AG09309 (cell line): ENCODE measurements at regions not wholly inside any gene's neighbourhood (a gene's known extent, or its start where the extent isn't known, plus 50 kb on each side); places are given as distances from the start of the nearest gene placed in this dataset.

ENCODE experiments used
- DNase-seq: peaks from one replicate; pipeline ENCODE4 v3.0.0-alpha.2; 2010; ENCODE audit warnings: low read depth
- H3K4me3 ChIP-seq: 2 replicates; pipeline ENCODE4 v1.5.1; 2011; ENCODE audit warnings: mild to moderate bottlenecking, low read depth, low read length, moderate library complexity; ENCODE audit not compliant: control insufficient read depth
- TF ChIP-seq, protein P1 (sequence below): IDR thresholded peaks from 2 replicates; pipeline ENCODE4 v1.5.1; 2011; ENCODE audit warnings: mild to moderate bottlenecking, low read depth, low read length, inconsistent platforms; ENCODE audit not compliant: insufficient read depth, control insufficient read depth; ENCODE audit errors: missing control alignments

DNA sequence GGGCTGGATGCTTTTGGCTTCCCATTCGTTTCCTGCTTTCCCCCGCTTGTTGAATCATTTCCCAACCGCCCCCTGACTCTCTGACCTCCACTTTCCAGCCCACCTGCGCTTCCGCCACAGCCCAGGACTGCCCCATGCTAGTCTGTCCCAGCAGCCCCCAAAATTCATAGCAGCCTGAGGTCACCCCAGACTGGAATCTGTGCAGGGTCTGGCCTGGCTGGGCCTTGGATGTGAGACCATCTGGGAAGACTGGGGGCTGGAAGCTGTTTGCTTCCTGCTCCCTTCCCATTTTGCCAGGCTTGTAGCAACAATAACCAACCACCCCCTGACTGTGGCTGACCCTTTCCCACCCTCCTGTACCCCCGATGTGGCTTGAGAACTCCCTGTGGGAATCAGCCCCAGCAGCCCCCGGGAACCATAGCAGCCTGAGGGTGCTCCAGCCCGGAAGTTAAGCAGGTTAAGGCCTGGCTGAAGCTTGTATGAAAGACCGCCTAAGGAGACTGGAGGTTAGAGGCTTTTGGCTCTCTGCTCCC is 2290.8 kb downstream of the TP53TG3F start:
- no peak for DNase-seq
- TF ChIP-seq, protein P1, sequence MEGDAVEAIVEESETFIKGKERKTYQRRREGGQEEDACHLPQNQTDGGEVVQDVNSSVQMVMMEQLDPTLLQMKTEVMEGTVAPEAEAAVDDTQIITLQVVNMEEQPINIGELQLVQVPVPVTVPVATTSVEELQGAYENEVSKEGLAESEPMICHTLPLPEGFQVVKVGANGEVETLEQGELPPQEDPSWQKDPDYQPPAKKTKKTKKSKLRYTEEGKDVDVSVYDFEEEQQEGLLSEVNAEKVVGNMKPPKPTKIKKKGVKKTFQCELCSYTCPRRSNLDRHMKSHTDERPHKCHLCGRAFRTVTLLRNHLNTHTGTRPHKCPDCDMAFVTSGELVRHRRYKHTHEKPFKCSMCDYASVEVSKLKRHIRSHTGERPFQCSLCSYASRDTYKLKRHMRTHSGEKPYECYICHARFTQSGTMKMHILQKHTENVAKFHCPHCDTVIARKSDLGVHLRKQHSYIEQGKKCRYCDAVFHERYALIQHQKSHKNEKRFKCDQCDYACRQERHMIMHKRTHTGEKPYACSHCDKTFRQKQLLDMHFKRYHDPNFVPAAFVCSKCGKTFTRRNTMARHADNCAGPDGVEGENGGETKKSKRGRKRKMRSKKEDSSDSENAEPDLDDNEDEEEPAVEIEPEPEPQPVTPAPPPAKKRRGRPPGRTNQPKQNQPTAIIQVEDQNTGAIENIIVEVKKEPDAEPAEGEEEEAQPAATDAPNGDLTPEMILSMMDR, result no peak
- no peak overlapping the region for H3K4me3 ChIP-seq

DNA sequence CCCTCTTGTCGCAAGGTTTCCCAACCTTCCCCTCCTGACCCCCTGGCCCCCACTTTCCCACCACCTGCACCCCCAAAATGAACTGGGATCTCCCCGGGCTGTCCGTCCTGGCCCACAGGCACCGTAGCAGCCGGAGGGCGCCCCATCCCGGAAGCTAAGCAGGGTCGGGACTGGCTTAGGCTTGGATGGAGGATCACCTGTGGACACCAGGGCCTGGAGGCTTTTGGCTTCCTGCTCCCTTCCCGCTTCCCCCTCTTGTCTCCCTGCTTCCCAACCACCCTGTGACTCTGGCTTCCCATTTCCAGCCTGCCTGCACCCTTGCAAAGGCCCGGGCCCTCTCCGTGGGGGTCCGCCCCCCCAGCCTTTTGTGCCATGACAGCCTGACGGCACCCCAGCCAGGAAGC is 2291.3 kb downstream of the TP53TG3F start:
- TF ChIP-seq, protein P1, result no peak
- H3K4me3 ChIP-seq, result no peak overlapping the region
- no peak for DNase-seq

DNA sequence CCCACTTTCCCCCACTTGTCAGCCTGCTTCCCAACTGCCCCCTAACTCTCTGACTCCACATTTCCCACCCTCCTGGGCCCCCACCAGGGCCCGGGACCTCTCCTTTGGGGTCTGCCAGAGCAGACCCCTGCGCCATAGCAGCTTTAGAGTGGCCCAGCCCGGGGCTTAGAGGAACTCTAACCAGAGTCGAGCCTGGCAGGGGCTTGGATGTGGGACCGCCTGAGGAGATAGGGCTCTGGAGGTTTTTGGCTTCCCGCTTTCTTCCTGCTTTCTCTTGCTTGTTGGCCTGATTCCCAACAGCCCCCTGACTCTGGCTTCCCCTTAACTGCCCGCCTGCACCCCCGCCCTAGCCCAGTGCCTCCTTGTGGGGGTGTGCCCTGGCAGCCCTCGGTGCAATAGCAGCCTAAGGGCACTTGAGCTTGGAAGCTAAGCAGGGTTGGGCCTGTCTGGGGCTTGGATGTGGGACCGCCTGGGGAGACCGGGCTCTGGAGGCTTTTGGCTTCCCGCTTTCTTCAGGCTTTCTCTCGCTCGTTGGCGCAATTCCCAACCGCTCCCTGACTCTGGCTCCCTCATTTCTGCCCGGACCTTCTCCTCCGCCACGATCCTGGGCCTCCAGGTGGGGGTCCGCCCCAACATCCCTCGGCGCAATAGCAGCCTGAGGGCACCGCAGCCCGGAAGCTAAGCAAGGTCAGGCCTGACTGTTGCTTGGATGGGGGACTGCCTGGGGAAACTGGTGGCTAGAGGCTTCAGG is 2292.0 kb downstream of the TP53TG3F start:
- no peak overlapping the region for H3K4me3 ChIP-seq
- TF ChIP-seq, protein P1, result no peak
- no peak for DNase-seq

DNA sequence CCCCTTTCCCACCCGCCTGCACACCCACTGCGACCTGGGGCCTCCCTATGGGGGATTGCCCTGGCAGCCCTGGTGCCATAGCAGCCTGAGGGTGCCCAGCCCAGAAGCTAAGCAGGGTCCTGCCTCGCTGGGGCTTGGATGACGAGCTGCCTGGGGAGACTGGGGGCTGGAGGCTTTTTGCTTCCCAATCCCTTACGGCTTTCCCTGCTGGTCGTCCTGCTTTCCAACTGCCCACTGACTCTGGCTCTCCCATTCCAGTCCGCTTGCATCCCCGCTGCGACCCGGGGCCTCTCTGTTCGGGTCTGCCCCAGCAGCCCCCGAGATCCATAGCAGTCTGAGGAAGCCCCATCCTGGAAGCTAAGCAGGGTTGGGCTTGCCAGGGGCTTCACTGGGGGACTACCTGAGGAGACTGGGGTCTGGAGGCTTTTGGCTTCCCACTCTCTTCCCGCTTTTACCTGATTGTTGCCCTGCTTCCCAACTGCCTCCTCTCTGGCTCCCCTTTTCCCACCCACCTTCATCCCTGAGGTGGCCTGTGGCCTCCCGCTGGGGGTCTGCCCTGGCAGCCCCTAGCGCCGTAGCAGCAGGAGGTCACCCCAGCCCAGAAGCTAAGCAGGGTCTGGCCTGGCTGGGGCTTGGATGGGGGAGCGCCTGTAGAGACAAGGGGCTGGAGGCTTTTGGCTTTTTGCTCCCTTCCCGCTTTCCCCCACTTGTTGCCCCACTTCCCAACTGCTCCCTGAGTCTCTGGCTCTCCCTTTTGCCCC is 2292.8 kb downstream of the TP53TG3F start:
- TF ChIP-seq, protein P1, result no peak
- H3K4me3 ChIP-seq, result no peak overlapping the region
- no peak for DNase-seq

DNA sequence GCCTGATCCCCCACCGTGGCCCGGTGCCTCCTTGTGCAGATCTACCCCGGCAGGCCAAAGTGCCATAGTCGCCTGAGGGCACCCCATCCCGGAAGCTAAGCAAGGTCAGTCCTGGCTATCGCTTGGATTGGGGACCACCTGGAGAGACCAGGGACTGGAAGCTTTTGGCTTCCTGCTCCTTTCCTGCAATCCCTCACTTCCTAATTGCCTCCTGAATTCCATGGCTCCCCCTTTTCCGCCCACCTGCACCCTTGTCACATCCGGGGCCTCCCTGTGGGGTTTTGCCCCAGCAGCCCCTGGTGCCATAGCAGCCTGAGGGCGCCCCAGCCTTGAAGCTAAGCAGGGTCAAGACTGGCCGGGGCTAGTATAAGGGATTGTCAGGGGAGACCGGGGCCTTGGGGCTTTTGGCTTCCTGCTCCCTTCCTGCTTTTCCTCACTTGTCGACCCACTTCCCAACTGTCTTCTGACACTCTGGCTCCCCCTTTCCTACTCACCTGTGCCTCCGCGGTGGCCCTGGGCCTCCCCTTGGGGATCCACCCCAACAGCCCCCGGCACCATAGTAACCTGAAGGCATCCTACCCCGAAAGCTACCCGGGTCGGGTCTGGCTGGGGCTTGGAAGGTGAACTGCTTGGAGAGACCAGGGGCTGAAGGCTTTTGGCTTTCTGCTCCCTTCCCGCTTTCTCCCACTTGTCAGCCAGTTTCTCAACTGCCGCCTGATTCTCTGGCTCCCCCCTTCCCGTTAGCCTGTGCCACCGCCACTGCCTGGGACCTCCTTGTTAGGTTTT is 2293.6 kb downstream of the TP53TG3F start:
- DNase-seq, result no peak
- H3K4me3 ChIP-seq, result no peak overlapping the region
- TF ChIP-seq, protein P1, result no peak
